AG04449 (cell line): ENCODE measurements at regions not wholly inside any gene's neighbourhood (a gene's known extent, or its start where the extent isn't known, plus 50 kb on each side); places are given as distances from the start of the nearest gene placed in this dataset.
"Not testable (repeated sequence)": the region's sequence is repeated elsewhere in the genome, so short reads cannot be mapped to it uniquely, and the experiment has no call there.

ENCODE experiments used
- CTCF ChIA-PET: fragments of 350-600 bp; formaldehyde crosslinking; extraction: SDS; loops from one replicate; lab custom pipeline; 2021; ENCODE audit warnings: antibody characterized with exemption; lab: Yijun Ruan, JAX
- POLR2A ChIA-PET: fragments of 400-600, 350-600 bp; formaldehyde crosslinking; extraction: SDS; loops from one replicate; lab custom pipeline; 2020; ENCODE audit warnings: antibody characterized with exemption, inconsistent platforms; lab: Yijun Ruan, JAX
- DNase-seq: peaks from one replicate; pipeline ENCODE4 v3.0.0-alpha.2; 2010; ENCODE audit warnings: low read depth, low spot score
- H3K4me3 ChIP-seq: 2 replicates; pipeline ENCODE4 v1.5.1; 2011; ENCODE audit warnings: low read depth, mild to moderate bottlenecking, control low read depth, low read length
- TF ChIP-seq, protein P1 (sequence below): IDR thresholded peaks from one replicate; pipeline ENCODE4 v1.5.1; 2011; ENCODE audit warnings: mild to moderate bottlenecking, moderate library complexity, low read length, control low read depth, inconsistent platforms; ENCODE audit not compliant: insufficient read depth; ENCODE audit errors: missing control alignments

DNA sequence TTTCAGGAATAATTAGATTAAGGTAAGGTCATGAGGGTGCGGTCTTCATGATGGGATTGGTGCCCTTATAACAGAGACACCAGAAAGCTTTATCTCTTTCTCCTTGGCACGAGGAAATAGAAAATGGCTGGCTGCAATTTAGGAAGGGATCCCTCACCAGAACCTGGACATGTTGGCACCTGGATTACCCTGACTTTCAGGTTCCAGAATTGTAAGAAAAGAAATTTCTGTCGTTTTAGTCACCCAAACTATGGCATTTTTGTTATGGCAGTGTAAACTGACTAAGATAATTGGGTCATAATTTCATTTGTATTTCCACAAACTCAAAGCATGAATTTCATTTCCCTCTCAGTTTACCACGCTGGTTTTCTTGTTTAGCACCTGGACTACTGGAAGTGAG is 473.6 kb downstream of the PTH2R start:
- ChIA-PET CTCF (no interaction called here), POLR2A (no interaction called here)
- TF ChIP-seq, protein P1, sequence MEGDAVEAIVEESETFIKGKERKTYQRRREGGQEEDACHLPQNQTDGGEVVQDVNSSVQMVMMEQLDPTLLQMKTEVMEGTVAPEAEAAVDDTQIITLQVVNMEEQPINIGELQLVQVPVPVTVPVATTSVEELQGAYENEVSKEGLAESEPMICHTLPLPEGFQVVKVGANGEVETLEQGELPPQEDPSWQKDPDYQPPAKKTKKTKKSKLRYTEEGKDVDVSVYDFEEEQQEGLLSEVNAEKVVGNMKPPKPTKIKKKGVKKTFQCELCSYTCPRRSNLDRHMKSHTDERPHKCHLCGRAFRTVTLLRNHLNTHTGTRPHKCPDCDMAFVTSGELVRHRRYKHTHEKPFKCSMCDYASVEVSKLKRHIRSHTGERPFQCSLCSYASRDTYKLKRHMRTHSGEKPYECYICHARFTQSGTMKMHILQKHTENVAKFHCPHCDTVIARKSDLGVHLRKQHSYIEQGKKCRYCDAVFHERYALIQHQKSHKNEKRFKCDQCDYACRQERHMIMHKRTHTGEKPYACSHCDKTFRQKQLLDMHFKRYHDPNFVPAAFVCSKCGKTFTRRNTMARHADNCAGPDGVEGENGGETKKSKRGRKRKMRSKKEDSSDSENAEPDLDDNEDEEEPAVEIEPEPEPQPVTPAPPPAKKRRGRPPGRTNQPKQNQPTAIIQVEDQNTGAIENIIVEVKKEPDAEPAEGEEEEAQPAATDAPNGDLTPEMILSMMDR = no peak
- DNase-seq = no peak
- H3K4me3 ChIP-seq = no peak overlapping the region

DNA sequence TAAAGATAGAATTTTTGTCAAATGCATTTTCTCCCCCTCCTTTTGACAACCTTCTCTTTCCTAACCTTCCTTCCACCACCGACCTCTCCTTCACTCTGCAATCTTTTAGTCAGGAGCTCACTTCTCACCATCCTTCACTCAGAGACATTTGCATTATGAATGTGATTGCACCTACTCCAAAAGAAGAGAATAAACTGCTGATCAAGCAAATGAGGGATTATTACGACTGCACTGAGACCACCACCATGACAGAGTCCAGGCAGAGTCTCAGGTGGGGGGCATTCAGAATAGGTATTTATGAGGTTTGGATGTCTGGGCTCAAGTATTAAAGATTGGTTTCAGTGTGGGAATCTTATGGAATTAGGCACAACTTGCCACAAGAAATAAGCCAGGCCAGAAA is 483.9 kb downstream of the PTH2R start:
- CTCF ChIA-PET = no interaction called here
- POLR2A ChIA-PET = no interaction called here
- no peak overlapping the region for H3K4me3 ChIP-seq
- no peak for DNase-seq
- TF ChIP-seq, protein P1 = no peak

DNA sequence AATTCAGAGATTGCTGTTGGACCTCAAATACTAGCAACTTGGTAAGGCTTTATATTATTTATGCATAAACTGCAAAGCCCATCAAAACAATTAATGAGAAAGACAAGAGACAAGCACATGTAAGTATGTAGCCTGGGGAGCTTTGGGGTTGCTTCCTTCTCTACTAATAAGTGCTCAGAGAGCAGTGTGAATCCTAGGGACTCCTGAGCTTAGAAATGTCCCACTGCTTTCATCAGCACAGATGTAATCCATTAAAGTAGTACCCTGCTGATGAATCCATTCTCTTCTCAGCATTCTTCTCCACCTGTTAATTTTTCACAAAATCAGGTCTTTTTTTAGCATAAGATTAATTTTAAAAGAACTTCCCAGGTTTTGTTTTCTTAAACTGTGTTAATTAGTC is 485.6 kb downstream of the PTH2R start:
- ChIA-PET CTCF (no interaction called here), POLR2A (no interaction called here)
- no peak for DNase-seq
- no peak overlapping the region for H3K4me3 ChIP-seq
- TF ChIP-seq, protein P1 = no peak

DNA sequence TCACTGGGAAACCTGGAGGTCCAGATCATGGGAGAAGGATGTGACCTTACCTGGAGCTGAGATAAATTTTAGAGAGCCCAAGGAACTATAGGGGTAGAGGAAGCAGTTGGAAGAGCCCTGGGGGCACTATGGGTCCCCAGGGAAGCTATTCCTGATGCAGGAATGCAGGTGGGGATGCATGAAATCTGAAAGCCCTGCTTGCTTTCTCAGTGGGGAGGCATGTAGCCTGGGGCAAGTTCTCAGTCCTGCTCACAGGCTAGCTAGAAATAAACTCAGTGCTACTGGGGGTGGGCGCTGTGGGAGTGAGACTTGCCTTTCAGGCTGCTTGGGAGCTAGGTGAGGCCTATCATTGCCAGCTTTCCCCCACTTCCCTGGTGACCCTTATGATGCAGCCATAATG is 499.7 kb downstream of the PTH2R start:
- ChIA-PET POLR2A (no interaction called here), CTCF (no interaction called here)
- TF ChIP-seq, protein P1 = no peak
- H3K4me3 ChIP-seq = no peak overlapping the region
- DNase-seq = no peak

DNA sequence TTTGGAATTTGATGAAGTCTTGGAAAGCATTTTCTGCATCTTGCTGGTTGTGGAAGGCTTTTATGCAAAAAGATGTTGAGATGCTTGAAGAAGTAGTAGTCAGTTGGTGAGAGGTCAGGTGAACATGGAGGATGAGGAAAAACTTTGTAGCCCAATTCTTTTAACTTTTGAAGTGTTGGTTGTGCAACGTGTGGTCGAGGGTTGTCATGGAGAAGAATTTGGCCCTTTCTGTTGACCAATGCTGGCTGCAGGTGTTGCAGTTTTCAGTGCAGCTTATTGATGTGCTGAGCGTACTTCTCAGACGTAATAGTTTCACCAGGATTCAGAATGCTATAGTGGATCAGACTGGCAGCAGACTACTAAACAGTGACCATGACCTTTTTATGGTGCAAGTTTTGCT is 508.4 kb upstream of the MAP2 start:
- DNase-seq = no peak
- no peak overlapping the region for H3K4me3 ChIP-seq
- CTCF ChIA-PET = no interaction called here
- TF ChIP-seq, protein P1 = no peak
- POLR2A ChIA-PET = no interaction called here

DNA sequence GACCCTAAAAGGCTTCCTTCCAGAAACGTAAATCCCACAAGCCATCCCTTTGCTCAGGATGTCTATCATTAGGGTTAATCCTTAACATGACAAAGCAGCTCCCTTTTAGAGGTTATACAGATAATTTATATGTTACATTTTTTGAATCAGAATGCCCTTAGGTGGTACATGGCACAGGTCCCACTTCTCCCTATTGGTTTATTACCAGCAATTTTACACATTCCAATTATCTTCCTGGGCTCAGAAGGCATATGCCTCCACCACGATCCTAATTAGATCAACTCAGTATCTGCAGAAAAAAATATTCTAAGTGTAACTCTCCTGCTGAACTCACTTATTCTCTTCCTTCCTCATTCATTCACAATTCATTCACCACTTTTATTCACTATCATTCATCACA is 507.0 kb upstream of the MAP2 start:
- ChIA-PET CTCF (no interaction called here), POLR2A (no interaction called here)
- no peak overlapping the region for H3K4me3 ChIP-seq
- TF ChIP-seq, protein P1 = no peak
- no peak for DNase-seq

DNA sequence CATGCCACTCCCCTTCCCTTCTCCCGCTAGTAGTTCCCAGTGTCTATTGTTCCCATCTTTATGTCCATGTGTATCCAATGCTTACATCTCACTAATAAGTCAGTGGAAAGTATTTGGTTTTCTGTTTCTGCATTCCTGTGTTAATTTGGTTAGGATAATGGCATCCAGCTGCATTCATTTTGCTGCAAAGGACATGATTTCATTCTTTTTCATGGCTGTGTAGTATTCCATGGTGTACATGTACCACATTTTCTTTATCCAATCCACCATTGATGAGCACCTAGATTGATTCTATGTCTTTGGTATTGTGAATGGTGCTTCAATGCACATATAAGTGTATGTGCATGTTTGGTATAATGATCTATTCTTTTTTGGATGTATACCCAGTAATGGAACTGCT is 502.5 kb upstream of the MAP2 start:
- POLR2A ChIA-PET, DNase-seq, CTCF ChIA-PET, H3K4me3 ChIP-seq: not testable (repeated sequence)
